Renal cortical epithelial cell (primary cell): ENCODE measurements at regions not wholly inside any gene's neighbourhood (a gene's known extent, or its start where the extent isn't known, plus 50 kb on each side); places are given as distances from the start of the nearest gene placed in this dataset.
"Not testable (repeated sequence)": the region's sequence is repeated elsewhere in the genome, so short reads cannot be mapped to it uniquely, and the experiment has no call there.

Experiments
- DNase-seq: peaks from one replicate; pipeline ENCODE4 v3.0.0-alpha.2; 2011; ENCODE audit warnings: low read depth

DNA sequence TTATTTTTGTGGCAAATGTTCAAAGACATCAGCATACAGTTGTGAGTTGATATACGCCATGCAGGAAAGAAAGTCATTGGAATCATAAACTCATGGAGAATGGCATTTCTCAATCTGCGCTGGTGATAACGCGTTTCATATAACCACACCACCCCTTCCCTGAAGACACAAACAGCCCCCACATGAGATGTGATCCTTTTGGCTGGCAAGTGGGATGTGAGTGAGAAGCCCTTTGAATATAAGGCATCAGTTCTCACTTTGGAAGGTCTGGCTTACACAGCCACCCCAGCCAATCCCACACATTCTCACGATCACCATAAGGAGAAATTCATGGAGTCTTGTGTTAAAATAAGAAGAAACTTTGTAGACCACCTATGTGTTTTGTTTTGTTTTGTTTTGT is 725.0 kb downstream of the PRELID2 start:
- no peak for DNase-seq

DNA sequence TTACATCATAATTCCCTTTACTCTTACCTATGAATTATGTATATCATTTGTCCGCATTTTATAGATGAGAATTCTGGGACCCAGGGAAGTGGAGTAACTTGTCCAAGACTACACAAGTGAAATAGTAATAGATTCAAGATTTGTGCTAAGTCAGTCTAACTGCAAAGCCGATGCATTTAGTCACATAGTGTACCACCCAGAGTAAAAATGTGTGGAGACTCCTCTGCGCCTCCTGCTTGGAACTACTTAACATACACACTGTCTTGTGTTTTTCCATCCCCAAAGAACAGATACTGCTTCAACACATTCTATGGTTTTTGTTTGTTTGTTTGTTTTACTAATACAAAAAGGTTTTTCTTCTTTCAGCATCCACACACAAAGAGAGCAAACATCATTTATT is 729.8 kb downstream of the PRELID2 start:
- no peak for DNase-seq

DNA sequence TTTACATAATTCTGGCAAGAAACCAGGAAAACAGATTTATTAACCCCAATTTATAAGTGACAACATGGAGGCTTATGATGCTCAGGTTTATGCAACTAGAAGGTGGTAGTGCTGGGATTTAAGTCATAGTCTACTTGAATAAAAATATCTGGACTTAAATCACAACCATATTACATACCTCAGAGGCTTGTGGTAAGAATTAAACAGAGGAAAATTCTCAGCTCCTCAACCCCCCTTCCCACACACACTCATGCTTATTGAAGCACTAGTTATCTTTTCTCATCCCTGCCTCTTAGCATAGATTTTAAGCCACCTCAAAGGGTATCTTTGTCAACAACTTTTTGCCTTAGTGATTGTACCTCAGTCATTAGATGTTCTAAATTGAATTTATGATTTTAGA is 731.0 kb downstream of the PRELID2 start:
- DNase-seq, result no peak

DNA sequence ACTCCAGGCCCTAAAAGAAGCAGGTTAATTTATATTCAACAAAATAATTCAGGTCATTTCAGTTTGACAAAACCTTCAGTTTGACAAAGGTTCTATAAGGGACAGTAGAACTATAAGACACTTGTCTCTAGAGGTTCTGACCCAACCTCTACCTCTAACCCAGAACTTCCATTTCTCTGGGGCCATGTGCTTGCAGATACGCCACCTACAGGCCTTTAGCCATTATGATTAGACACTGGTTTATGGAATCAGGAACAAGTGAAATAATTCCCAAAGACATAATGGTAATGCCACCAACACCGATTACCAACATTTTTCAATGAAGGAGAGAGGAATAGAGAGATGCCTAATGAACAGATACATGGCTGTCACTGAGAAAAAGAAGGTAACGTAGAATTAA is 733.9 kb downstream of the PRELID2 start:
- DNase-seq, result peak; percentile 3

DNA sequence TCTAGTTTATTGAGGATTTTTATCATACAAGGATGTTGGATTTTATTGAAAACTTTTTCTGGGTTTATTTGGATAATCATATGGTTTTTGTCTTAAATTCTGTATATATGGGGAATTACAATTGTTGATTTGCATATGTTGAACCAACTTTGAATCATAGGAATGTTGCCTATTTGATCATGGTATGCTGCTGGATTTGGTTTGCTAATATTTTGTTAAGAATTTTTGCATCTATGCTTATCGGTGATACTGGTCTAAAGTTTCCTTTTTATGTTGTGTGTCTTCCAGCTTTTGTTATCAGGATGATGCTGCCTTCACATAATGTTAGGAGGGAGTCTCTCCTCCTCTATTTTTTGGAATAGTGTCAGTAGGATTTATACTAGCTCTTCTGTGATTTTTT is 745.0 kb downstream of the PRELID2 start:
- DNase-seq, result no peak

DNA sequence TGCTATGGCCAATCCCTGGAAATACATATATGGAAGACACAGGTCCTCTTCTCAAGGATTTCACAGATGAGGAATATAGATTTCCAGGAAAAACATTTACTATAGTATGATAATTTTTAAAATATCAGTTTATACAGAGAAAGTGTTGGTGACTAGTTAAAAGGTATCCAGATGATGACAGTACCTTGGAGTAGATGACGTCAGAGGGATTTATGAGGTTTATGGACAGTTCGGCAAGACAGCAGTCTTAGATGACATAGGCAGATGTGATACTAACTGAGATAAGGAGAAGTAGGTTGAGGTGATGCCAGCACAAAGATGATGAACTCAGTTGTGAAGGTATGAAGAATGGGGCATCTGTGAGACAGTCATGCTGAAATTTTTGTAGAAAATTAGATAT is 750.3 kb downstream of the PRELID2 start:
- DNase-seq, result no peak

DNA sequence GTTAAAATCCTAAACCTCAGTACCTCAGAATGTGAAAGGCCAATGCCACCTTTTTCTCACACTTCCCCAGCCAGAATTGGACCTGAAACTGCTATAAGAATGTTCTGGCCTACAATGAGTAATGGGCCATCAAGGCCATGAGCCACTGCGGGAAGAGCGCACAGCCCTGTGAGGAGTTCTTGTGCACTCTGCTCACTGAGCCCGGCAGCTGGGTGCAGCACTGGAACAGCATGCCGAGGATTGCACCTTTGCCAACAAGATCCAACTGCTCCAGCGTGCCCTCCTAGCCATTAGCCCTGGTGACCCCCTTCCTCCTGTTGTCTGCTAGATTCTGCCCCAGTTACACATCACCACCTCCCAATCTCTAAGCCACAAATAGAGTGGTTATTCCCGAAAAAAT is 758.1 kb downstream of the PRELID2 start:
- DNase-seq, result no peak

DNA sequence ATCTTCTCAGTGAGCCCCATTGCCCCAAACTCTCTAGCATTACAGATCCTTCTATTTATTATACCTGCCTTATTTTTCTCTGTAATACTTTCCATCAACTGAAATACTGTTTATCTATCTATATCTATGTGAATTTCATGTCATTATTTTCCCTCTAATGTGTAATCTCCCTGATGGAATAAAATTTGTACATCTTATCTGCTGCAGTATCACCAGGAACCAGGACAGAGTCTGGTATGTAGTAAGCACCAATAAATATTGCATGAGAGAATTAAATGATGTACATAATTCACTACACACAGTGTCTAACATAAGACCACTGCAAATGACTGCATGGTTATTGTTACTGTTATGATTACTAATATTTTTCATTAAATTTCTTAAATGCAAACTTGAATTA is 759.1 kb downstream of the PRELID2 start:
- no peak for DNase-seq

DNA sequence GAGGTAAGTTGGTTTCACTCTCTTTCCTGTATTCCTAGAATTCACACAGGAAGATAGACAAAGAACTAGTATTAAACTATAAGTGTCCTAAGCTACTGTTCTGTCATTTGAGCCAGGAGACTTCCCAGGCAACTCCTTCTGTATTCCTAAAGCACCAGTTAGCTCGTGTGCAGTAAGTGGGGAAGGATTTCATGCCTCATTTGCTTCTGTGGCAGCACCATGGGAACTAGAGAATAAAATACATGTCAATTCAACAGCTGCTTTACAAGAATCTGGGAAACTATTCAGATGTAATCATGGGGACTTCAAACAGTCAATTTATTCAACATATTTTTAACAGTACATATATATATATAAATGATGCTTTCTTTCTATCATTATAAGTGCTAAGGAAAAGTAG is 762.3 kb downstream of the PRELID2 start:
- peak; percentile 85 for DNase-seq

DNA sequence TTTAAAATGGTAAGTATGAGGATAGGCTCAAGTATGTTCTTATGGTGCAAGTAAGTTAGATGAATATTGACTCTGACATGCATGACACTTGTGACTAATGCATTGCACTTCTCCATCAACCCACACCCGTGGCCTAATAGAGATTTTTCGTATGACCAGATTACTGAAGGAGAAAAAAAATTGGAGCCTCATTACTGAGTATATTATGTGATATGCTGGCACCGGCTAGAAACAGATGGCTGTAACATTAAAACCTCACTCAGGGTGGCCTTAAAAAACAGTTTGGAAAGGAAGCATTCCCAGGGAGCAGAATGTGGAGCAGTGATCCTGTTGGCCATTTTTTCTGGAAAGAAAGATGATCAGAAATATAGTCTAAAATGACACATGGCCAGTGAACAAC is 766.4 kb downstream of the PRELID2 start:
- no peak for DNase-seq

DNA sequence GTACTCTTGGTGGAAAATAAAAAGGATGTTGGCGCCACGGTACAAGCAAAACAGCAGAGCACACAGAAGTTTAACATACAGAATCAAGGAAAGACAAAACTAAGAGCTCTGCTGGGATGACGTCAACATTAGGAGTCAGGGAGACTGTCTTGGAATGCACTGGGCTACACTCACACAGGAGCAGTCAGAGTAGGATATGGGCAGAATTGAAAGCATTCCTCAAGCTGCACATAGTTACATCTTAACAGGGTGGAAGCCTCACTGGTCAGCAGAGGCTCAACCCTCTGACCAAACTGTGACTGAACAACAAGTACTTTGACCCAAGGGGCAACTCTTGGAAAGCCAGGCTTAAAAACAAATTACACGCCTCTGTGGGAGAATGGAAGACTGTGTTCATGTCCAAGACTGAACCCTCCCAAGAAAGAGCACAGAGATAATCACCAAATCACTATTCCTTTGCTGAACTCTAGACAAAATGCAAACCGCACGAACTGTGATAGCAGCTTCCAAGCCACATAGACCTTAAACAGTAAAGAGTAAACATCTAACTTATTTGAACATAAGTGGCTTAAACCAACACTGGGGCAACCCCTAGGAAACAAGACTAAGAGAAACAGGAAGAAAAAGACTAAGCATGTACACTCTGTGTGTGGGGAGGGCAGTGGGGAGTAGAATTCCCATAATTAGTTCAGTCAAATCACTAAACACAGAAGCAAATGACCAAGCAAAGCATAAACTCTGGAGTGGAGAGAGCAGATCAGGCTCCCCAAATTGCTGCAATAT is 772.7 kb downstream of the PRELID2 start:
- peak; percentile 92 for DNase-seq

DNA sequence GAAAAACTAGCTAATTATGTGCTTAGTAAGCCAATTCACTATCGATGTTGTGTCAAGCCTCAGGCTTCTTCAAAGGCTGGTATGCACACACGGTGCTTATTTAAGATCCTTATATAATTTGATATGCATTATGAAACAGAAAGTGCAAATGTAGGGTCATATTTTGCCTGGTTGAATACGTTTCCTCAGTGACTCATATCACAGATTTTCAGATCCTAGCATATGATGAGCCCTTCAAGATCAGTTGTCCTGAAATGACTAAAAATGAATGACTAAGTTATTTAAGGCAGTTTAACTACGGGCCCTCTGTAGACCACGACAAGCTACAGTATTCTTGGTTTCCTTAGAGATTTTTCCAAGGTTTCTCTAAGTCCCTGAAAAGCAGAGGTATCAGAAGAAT is 778.3 kb downstream of the PRELID2 start:
- peak; percentile 16 for DNase-seq

DNA sequence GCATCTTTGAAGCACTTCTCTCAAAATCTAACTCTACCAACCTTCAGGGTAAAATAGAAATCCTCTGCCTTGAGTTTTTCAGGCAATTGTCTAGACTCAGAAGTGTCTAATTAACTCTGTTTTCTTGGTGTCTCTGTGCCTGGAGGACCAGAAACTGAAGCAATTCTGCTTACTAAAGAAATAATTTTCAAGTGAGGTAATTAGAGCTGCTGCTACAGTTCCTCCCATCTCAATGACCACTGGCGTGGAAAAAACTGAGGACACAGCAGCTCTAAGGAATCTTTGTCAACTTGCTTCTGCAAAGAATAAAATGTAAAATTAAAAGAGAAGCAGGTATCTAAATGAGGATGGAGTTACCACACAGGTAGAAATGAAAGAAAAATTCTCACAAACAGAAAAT is 785.0 kb downstream of the PRELID2 start:
- peak; percentile 9 for DNase-seq

DNA sequence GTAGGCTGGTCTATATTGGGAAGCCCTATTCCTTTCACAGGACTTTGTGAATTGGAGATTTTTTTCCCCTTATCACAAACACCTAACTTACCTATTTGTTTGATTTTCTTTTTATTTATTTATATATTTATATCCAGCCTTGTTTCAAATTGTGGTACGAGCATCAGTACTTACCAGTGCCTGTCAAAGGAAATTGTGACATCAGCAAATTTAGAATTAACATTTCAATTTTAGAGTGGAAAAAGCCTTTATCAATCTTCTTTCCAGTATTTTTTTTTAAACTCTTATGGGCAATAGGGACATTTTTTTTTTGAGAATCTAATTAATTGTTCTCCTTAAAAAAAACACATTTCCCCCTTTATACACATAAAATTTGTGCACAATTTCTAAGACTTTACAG is 790.2 kb downstream of the PRELID2 start:
- DNase-seq, result no peak

DNA sequence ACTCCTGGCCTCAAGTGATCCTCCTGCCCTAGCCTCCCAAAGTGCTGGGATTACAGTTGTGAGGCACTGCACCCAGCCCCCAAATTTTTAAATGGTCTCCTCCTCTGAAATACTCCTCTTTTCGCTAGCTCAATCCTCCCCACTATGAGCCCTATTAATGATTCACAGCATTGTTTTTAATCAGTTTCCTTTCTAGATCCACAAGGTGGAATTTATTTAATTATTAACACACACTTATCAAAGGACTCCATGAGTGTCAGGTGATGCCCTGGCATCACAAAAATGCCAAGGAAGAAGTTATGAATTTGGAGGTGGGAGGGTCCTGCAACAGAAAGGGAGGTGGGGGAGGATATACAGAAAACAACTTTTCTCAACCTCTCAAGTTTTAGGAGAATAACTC is 806.5 kb downstream of the PRELID2 start:
- DNase-seq, result peak; percentile 70

DNA sequence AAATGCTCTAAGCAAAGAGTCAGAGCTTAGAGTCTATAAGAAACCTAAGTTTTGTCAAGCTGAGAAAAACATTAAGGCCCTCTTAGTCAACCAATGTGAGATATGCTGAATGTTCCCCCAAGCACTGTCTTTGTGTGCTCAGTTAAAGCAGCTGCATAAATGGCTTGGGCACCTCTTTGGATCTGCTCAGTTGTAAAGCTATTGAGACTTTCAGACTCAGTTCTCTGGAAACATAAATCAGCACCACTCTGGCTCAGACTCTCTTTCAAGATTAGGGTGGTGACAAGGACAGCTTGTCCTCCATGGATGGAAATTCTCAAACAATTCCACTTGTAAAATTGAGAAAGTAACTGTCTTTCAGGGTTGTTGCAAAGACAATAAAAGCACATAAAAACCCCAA is 807.9 kb downstream of the PRELID2 start:
- DNase-seq, result no peak

DNA sequence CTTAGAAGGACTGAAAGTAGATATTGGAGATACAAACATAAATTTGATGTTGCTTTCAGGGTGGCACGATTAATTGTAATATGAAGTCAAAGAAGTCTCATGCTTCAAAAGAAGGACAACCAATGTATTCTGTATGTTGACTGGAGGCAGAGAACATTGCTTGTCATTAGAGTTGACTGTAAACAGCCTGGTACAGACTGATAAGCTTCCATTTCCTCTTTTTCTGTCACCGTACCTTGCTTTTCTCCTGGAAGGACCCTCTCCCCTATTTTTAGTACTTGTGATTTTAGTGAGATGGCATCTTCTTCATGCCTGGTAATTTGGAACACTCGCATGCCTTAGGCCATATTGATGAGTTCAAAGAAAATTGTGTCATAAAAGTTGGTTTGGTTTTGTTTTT is 809.4 kb downstream of the PRELID2 start:
- DNase-seq, result no peak

DNA sequence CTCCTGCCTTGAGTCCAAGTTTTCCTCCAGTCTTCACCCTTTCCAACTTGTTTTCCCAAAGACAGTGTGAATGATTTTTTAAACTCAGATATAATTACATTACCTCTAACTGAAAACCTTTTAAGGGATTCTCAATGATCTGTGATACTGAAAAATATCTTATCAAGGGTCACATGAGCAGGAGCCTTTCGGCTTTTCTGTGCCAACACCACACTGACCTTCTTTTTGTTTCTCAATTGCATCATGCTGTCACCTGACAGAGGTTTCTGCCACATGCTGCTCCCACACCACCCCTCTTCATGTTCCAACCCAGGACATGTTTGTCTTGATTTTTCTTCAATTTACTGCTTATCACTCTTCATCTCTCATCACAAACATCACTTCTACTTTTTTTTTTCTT is 820.0 kb downstream of the PRELID2 start:
- DNase-seq, result no peak

DNA sequence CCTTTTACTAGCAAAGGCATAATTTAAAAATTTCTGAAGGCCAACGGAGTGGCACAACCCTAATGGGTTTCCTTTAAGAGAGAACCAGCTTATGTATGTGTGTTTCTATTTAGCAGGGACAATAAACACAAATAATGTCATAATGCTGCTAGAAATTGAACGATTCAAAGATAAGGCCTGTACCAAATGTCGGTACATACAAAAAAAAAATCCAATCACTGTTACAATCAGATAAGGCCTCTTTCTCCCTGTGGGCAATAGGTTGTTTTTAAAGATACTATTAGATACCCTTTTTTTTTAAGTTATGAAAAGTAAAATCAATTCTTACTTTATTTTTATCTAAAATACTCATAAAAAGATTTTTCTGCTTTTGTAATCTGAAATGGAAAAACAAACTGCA is 821.0 kb downstream of the PRELID2 start:
- no peak for DNase-seq

DNA sequence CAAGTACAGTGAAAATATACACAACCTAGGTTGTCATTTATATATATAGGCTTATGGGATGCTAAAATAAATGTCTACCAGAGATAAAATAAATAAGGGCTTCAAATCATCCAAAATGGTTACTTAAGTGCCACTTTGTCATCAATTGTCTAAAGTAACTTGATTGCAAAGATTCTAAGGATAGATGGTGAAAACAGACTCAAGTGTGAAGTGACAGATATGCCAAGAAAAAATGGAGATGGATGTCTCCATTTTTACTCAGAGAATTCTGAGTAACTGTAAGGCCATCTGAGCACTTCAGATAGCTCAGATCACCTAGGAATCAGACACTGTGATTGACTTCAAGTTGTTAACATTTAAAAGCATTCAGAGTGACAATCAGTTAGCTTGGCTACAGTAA is 824.3 kb downstream of the PRELID2 start:
- no peak for DNase-seq

DNA sequence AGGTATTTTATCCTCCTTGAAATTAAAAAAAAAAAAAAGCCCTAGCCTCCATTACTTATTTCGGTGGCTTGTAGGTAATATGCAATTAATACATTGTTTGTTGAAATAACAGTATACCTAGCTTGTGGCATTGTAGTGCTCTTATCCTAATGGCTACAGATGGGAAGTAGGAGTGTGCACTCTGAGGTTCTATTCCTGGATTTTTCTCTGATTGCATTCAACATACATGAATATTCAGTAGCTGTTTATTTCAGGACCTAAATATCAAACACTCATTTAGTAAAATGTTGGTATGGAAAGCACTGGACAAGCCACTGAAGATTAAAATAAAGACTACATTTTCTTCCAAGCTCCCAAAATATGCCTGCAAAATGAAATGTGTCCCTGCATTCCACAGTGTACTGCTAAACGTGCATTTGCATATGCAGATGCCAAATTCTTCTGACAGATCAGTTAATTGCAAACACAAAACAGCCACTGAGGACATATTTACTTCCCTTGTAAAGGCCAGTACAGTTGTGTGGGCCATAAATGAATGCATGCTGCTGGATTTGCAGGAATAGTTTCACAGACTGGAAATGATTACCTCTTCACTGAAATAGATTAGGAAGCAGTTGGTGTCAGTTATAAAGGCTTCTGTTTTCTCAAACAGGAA is 826.1 kb downstream of the PRELID2 start:
- DNase-seq, result no peak

DNA sequence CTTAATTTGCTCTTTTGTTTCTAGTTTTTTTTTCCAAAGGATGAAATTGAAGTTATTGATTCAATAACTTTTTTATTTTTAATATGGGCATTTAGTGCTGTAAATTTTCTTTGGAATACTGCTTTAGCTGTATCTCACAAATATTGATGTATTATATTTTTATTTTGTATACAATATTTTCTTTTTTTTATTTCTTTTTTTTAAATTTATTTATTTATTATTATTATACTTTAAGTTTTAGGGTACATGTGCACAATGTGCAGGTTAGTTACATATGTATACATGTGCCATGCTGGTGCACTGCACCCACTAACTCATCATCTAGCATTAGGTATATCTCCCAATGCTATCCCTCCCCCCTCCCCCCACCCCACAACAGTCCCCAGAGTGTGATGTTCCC is 823.7 kb downstream of the KCTD16 start:
- DNase-seq, result not testable (repeated sequence)

DNA sequence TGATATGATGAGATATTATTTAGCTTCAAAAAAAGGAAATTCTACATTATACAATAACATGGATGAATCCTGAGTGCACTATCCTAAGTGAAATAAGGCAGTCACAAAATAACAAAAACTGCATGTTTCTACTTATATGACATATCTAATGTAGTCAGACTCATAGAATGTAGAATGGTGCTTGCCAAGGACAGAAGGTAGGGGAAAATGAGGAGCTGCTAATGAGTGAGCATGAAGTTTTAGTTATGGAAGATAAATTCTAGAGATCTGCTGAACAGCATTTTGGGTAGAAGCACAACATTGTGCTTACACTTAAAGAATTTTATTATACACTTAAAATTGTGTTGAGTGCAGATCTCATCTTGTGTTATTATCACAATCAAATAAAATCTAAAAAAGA is 812.4 kb downstream of the KCTD16 start:
- DNase-seq, result no peak
